Liver (tissue), 8 donors: ENCODE measurements at regions not wholly inside any gene's neighbourhood (a gene's known extent, or its start where the extent isn't known, plus 50 kb on each side); places are given as distances from the start of the nearest gene placed in this dataset.
A peak's percentile ranks its signal among the peaks of the same experiment; 100 is the strongest.

Source experiments
- DNase-seq: peaks from one replicate; pipeline ENCODE4 v3.0.0-alpha.2; 2017; ENCODE audit warnings: low spot score
- H3K27ac ChIP-seq, 2 donors: one replicate each; pipeline ENCODE4 v1.7.0; 2013; ENCODE audit warnings: inconsistent platforms in 2 of 2, low read length in 2 of 2, control low read depth in 1 of 2, low read depth in 1 of 2, mild to moderate bottlenecking in 1 of 2
- H3K27me3 ChIP-seq, 4 donors: one replicate each; pipeline versions ENCODE4 v1.6.1 to v1.7.0; 2013; ENCODE audit warnings: low read length in 3 of 4, inconsistent platforms in 1 of 4, mild to moderate bottlenecking in 1 of 4, moderate library complexity in 1 of 4; ENCODE audit not compliant: control insufficient read depth in 4 of 4, insufficient read depth in 4 of 4
- H3K36me3 ChIP-seq, 4 donors: one replicate each; pipeline versions ENCODE4 v1.6.1 to v1.7.0; 2013; ENCODE audit warnings: low read length in 3 of 4, mild to moderate bottlenecking in 3 of 4, low read depth in 1 of 4, moderate library complexity in 1 of 4; ENCODE audit not compliant: control insufficient read depth in 4 of 4, insufficient read depth in 3 of 4
- H3K4me1 ChIP-seq, 4 donors: one replicate each; pipeline versions ENCODE4 v1.6.1 to v1.7.0; 2013; ENCODE audit warnings: low read length in 3 of 4, mild to moderate bottlenecking in 3 of 4, moderate library complexity in 1 of 4; ENCODE audit not compliant: control insufficient read depth in 4 of 4, insufficient read depth in 4 of 4
- H3K4me3 ChIP-seq, 3 donors: one replicate each; pipeline versions ENCODE4 v1.6.1 to v1.7.0; 2013; ENCODE audit warnings: low read length in 3 of 3, control low read depth in 1 of 3, low read depth in 1 of 3, mild to moderate bottlenecking in 1 of 3
- H3K9ac ChIP-seq, 2 donors: one replicate each; pipeline ENCODE4 v1.7.0; 2013; ENCODE audit warnings: low read length in 2 of 2, mild to moderate bottlenecking in 2 of 2, moderate library complexity in 2 of 2, control low read depth in 1 of 2, low read depth in 1 of 2
- H3K9me3 ChIP-seq, 4 donors: one replicate each; pipeline versions ENCODE4 v1.6.1 to v1.7.0; 2013; ENCODE audit warnings: low read length in 3 of 4; ENCODE audit not compliant: control insufficient read depth in 4 of 4
- ATF3 ChIP-seq: IDR thresholded peaks from 2 replicates; pipeline ENCODE4 v1.6.1; 2016; ENCODE audit warnings: antibody characterized with exemption
- CTCF ChIP-seq: fragments of 150-350 bp; IDR thresholded peaks from 2 replicates; pipeline ENCODE4 v1.5.1; 2017; ENCODE audit warnings: improper control_type of control experiment, low read depth, low read length; ENCODE audit not compliant: missing input control
- EGR1 ChIP-seq, 2 donors: IDR thresholded peaks; 2 replicates each; pipeline ENCODE4 v1.6.1; 2016 to 2018; ENCODE audit warnings: antibody characterized with exemption in 2 of 2, low read depth in 2 of 2
- FOXA1 ChIP-seq: IDR thresholded peaks from 2 replicates; pipeline ENCODE4 v1.6.1; 2016; ENCODE audit warnings: antibody characterized with exemption
- FOXA2 ChIP-seq: IDR thresholded peaks from 2 replicates; pipeline ENCODE4 v1.6.1; 2016; ENCODE audit warnings: antibody characterized with exemption
- GABPA ChIP-seq, 2 donors: IDR thresholded peaks in 1 of 2; conservative IDR thresholded peaks in 1 of 2; 2 replicates each; pipeline ENCODE4 v1.6.1; 2016; ENCODE audit warnings: antibody characterized with exemption in 2 of 2, mild to moderate bottlenecking in 1 of 2, moderate library complexity in 1 of 2
- HNF4A ChIP-seq, 2 donors: conservative IDR thresholded peaks; 2 replicates each; pipeline ENCODE4 v1.6.1; 2016; ENCODE audit warnings: antibody characterized with exemption in 2 of 2, mild to moderate bottlenecking in 2 of 2
- HNF4G ChIP-seq: IDR thresholded peaks from 2 replicates; pipeline ENCODE4 v1.6.1; 2016; ENCODE audit warnings: antibody characterized with exemption
- JUND ChIP-seq, 2 donors: IDR thresholded peaks; 2 replicates each; pipeline ENCODE4 v1.6.1; 2016; ENCODE audit warnings: antibody characterized with exemption in 2 of 2
- MAX ChIP-seq: IDR thresholded peaks from 2 replicates; pipeline ENCODE4 v1.6.1; 2016; ENCODE audit warnings: antibody characterized with exemption
- NR2F2 ChIP-seq: IDR thresholded peaks from 2 replicates; pipeline ENCODE4 v1.6.1; 2016; ENCODE audit warnings: antibody characterized with exemption
- RAD21 ChIP-seq, 2 donors: IDR thresholded peaks; 2 replicates each; pipeline ENCODE4 v1.6.1; 2016; ENCODE audit warnings: antibody characterized with exemption in 2 of 2, mild to moderate bottlenecking in 2 of 2
- RXRA ChIP-seq, 2 donors: IDR thresholded peaks; 2 replicates each; pipeline ENCODE4 v1.6.1; 2017 to 2018; ENCODE audit warnings: antibody characterized with exemption in 2 of 2, mild to moderate bottlenecking in 1 of 2
- SP1 ChIP-seq: IDR thresholded peaks from 2 replicates; pipeline ENCODE4 v1.6.1; 2018; ENCODE audit warnings: antibody characterized with exemption, mild to moderate bottlenecking
- TAF1 ChIP-seq: conservative IDR thresholded peaks from 2 replicates; pipeline ENCODE4 v1.6.1; 2016; ENCODE audit warnings: antibody characterized with exemption, mild to moderate bottlenecking
- YY1 ChIP-seq: IDR thresholded peaks from 2 replicates; pipeline ENCODE4 v1.6.1; 2016; ENCODE audit warnings: antibody characterized with exemption, mild to moderate bottlenecking
- ZBTB33 ChIP-seq: IDR thresholded peaks from 2 replicates; pipeline ENCODE4 v1.6.1; 2016; ENCODE audit warnings: antibody characterized with exemption
- WGBS: extraction: QIAGEN DNeasy Blood & Tissue Kit; methylation state at CpG from one replicate; pipeline ENCODE4 v1.1.7; 2013; 5-methylcytosine and 5-hydroxymethylcytosine counted together
- TF ChIP-seq, protein P1 (sequence below): IDR thresholded peaks from 2 replicates; pipeline ENCODE4 v1.6.1; 2016; ENCODE audit warnings: antibody characterized with exemption, mild to moderate bottlenecking
- donor health status: healthy.
- donor health status: healthy.
- donor health status: healthy.
- donor health status: healthy.
- donor health status: healthy.

GRCh38 chr22:48410536-48410935 lies 1417.1 kb downstream of the BRD1 start:
- Histone ChIP-seq H3K4me3 (no peak overlapping the region), H3K9me3 (peaks cover 0 to 4% (median 0%) of the 10 kb centered on the region in 4 donors), H3K27ac (no peak overlapping the region), H3K9ac (no peak overlapping the region), H3K36me3 (no peaks in the 10 kb centered on the region), H3K27me3 (peaks cover 0 to 9% (median 4%) of the 10 kb centered on the region in 4 donors), H3K4me1 (no peaks in the 10 kb centered on the region)
- no peak for TF ChIP-seq GABPA (IDR thresholded peaks at IDR 0.05 in 1 of 2, conservative IDR thresholded peaks at IDR 0.05 in 1 of 2)
- no peak for TF ChIP-seq RAD21 (IDR thresholded peaks at IDR 0.05)
- TF ChIP-seq RXRA (IDR thresholded peaks at IDR 0.05): no peak
- TF ChIP-seq JUND (IDR thresholded peaks at IDR 0.05): no peak
- TF ChIP-seq EGR1 (IDR thresholded peaks at IDR 0.05; ENCODE audit: low read depth in 2 of 2): no peak
- WGBS: 87% methylated on average over 5 of the region's 5 CpGs
- DNase-seq: peak; percentile 13

DNA sequence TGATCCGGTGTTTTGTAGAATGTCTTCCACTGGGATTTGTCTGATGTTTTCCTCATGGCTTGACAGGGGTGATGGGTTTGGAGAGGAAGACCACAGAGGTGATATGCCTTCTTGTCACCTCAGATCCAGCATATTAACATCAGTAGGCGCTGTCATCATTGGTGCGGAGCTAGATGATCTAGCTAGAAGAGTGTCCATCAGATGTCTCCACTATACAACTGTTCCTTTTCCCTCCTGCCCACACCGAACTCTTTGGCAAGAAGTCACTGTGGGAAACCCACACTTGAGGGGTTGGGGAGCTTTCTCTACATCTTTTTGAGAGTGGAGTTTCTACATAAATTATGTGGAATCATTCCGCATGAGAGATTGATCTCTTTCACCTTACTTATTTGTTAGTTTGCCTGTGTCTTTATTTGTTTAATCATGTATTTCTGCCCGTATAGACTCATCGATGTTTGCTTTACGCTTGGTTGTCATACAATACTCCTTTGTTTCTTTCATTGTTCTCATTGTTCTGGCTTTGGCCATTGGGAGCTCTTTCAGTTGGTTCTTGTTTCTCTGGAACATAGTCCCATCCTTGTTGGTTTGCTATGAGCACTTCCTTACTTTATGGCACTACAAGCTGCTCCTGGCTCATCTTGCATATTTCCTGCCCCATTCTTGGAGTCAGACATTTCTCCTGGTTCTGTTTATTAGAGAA lies 1420.3 kb downstream of the BRD1 start:
- Histone ChIP-seq H3K4me1 (no peaks in the 10 kb centered on the region), H3K27ac (no peak overlapping the region), H3K9me3 (peaks cover 0 to 4% (median 0%) of the 10 kb centered on the region in 4 donors), H3K9ac (no peak overlapping the region), H3K4me3 (no peak overlapping the region), H3K36me3 (no peaks in the 10 kb centered on the region), H3K27me3 (peaks cover 0 to 9% (median 2%) of the 10 kb centered on the region in 4 donors)
- 89% methylated on average over 8 of the region's 8 CpGs for WGBS
- DNase-seq: no peak
- no peak for TF ChIP-seq FOXA2
- no peak for TF ChIP-seq EGR1 (IDR thresholded peaks at IDR 0.05; ENCODE audit: low read depth in 2 of 2)
- TF ChIP-seq ATF3: no peak
- no peak for TF ChIP-seq GABPA (IDR thresholded peaks at IDR 0.05 in 1 of 2, conservative IDR thresholded peaks at IDR 0.05 in 1 of 2)
- no peak for TF ChIP-seq YY1
- TF ChIP-seq RAD21 (IDR thresholded peaks at IDR 0.05): no peak

GRCh38 chr22:48406161-48406560 lies 1421.5 kb downstream of the BRD1 start:
- H3K27me3 ChIP-seq: peaks cover 0 to 6% (median 2%) of the 10 kb centered on the region in 4 donors
- DNase-seq: no peak
- 74% methylated on average over 4 of the region's 4 CpGs for WGBS
- H3K4me3 ChIP-seq: no peak overlapping the region
- no peaks in the 10 kb centered on the region for H3K36me3 ChIP-seq
- no peak overlapping the region for H3K27ac ChIP-seq
- H3K9ac ChIP-seq: no peak overlapping the region
- H3K4me1 ChIP-seq: no peaks in the 10 kb centered on the region
- TF ChIP-seq MAX (no peak), JUND (IDR thresholded peaks at IDR 0.05) (no peak), FOXA1 (no peak), NR2F2 (no peak), YY1 (no peak), RXRA (IDR thresholded peaks at IDR 0.05) (no peak), HNF4A (conservative IDR thresholded peaks at IDR 0.05) (no peak), FOXA2 (no peak), CTCF (no peak), SP1 (no peak), ZBTB33 (no peak), HNF4G (no peak), TAF1 (no peak), EGR1 (IDR thresholded peaks at IDR 0.05; ENCODE audit: low read depth in 2 of 2) (no peak), GABPA (IDR thresholded peaks at IDR 0.05 in 1 of 2, conservative IDR thresholded peaks at IDR 0.05 in 1 of 2) (no peak), RAD21 (IDR thresholded peaks at IDR 0.05) (no peak), ATF3 (no peak)
- TF ChIP-seq, protein P1, sequence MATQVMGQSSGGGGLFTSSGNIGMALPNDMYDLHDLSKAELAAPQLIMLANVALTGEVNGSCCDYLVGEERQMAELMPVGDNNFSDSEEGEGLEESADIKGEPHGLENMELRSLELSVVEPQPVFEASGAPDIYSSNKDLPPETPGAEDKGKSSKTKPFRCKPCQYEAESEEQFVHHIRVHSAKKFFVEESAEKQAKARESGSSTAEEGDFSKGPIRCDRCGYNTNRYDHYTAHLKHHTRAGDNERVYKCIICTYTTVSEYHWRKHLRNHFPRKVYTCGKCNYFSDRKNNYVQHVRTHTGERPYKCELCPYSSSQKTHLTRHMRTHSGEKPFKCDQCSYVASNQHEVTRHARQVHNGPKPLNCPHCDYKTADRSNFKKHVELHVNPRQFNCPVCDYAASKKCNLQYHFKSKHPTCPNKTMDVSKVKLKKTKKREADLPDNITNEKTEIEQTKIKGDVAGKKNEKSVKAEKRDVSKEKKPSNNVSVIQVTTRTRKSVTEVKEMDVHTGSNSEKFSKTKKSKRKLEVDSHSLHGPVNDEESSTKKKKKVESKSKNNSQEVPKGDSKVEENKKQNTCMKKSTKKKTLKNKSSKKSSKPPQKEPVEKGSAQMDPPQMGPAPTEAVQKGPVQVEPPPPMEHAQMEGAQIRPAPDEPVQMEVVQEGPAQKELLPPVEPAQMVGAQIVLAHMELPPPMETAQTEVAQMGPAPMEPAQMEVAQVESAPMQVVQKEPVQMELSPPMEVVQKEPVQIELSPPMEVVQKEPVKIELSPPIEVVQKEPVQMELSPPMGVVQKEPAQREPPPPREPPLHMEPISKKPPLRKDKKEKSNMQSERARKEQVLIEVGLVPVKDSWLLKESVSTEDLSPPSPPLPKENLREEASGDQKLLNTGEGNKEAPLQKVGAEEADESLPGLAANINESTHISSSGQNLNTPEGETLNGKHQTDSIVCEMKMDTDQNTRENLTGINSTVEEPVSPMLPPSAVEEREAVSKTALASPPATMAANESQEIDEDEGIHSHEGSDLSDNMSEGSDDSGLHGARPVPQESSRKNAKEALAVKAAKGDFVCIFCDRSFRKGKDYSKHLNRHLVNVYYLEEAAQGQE: no peak
- peaks cover 0 to 4% (median 0%) of the 10 kb centered on the region in 4 donors for H3K9me3 ChIP-seq
